Tibial artery (tissue), 4 donors: ENCODE measurements at regions not wholly inside any gene's neighbourhood (a gene's known extent, or its start where the extent isn't known, plus 50 kb on each side); places are given as distances from the start of the nearest gene placed in this dataset.

Source experiments
- DNase-seq, 2 donors: peaks; one replicate each; pipeline ENCODE4 v3.0.0-alpha.2; 2019
- H3K27ac ChIP-seq, 2 donors: fragments of 200-600 bp; sonication (generic) in 1 of 2; 1 replicate in 1 of 2; 2 replicates in 1 of 2; pipeline ENCODE4 v1.5.1; 2018 to 2019; ENCODE audit warnings: mild to moderate bottlenecking in 1 of 2
- H3K27me3 ChIP-seq, 2 donors: fragments of 200-600 bp; sonication (generic) in 1 of 2; one replicate each; pipeline versions ENCODE4 v1.5.1 to v1.6.0; 2016 to 2019
- H3K36me3 ChIP-seq, 3 donors: fragments of 200-600 bp; sonication (generic) in 2 of 3; one replicate each; pipeline ENCODE4 v1.5.1; 2016 to 2019; ENCODE audit warnings: mild to moderate bottlenecking in 2 of 3
- H3K4me1 ChIP-seq, 4 donors: fragments of 200-600 bp; sonication (generic) in 2 of 4; 1 replicate in 3 of 4; 2 replicates in 1 of 4; pipeline ENCODE4 v1.5.1; 2016 to 2019
- H3K4me3 ChIP-seq, 2 donors: fragments of 200-600 bp; sonication (generic) in 1 of 2; 1 replicate in 1 of 2; 2 replicates in 1 of 2; pipeline ENCODE4 v1.5.1; 2018 to 2019; ENCODE audit warnings: mild to moderate bottlenecking in 2 of 2
- H3K9me3 ChIP-seq, 3 donors: fragments of 200-600 bp; sonication (generic) in 1 of 3; one replicate each; pipeline ENCODE4 v1.5.1; 2016 to 2019
- intact Hi-C: fragments of 100-400 bp; cut with DNase I; formaldehyde crosslinking; loops from one replicate; pipeline ENCODE4 v1.15.0; 2023; ENCODE audit warnings: low total_unique reads
- TF ChIP-seq, protein P1 (sequence below), 2 experiments: fragments of 200-600 bp in 1 of 2; fragments of 450-650 bp in 1 of 2; IDR thresholded peaks; one replicate each; pipeline ENCODE4 v1.5.1; 2017 to 2019; ENCODE audit warnings: antibody characterized with exemption in 2 of 2, mild to moderate bottlenecking in 1 of 2, moderate library complexity in 1 of 2

DNA sequence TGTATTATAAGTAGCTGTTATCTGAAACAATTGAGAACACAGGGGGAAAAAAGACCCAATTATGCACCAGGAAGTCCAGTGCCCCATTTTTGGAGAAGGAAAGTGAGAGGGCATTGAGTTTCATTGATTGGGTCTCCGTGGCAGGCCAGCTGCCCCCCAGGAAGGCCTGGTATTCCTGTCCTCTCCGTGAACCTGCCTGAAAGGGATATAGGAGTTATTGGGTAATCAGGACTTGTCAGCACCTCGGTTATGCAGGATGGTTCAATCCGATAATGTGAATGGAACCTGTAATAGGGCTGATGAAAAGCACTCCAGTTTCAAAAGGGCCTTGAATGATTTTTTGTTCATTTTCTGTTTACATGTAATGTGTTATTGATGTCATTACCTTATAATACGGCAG, 122.0 kb upstream of the RARB start:
- DNase-seq: no peak
- no peak overlapping the region for H3K27ac ChIP-seq

DNA sequence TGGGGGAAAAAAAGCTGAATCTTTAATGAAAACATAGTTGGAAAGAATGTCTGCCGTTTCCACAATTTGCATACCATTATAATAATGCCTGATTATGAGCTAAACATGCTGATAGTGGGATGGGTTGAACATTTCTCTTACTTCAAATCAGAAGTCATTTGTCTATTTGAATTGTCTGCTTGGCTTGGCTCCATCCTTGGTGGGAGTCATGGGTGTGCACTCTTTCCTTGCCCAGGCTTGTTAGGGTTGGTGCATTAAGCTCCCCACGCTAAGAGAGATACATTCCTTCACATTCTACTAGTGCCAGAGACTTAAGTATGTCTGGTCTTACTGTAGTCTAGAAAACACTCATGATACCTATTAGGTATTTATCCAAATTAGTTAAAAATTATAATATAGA, 121.4 kb upstream of the RARB start:
- no peak overlapping the region for H3K4me3 ChIP-seq
- H3K27me3 ChIP-seq: no peaks in the 10 kb centered on the region
- no peaks in the 10 kb centered on the region for H3K9me3 ChIP-seq
- H3K4me1 ChIP-seq: no peaks in the 10 kb centered on the region
- intact Hi-C loops: no loop called here
- no peak for DNase-seq
- H3K27ac ChIP-seq: no peak overlapping the region
- no peaks in the 10 kb centered on the region for H3K36me3 ChIP-seq
- TF ChIP-seq, protein P1, sequence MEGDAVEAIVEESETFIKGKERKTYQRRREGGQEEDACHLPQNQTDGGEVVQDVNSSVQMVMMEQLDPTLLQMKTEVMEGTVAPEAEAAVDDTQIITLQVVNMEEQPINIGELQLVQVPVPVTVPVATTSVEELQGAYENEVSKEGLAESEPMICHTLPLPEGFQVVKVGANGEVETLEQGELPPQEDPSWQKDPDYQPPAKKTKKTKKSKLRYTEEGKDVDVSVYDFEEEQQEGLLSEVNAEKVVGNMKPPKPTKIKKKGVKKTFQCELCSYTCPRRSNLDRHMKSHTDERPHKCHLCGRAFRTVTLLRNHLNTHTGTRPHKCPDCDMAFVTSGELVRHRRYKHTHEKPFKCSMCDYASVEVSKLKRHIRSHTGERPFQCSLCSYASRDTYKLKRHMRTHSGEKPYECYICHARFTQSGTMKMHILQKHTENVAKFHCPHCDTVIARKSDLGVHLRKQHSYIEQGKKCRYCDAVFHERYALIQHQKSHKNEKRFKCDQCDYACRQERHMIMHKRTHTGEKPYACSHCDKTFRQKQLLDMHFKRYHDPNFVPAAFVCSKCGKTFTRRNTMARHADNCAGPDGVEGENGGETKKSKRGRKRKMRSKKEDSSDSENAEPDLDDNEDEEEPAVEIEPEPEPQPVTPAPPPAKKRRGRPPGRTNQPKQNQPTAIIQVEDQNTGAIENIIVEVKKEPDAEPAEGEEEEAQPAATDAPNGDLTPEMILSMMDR (IDR thresholded peaks at IDR 0.05): no peak

More for the DNA sequence above, 122.0 kb upstream of the RARB start:
- no peaks in the 10 kb centered on the region for H3K27me3 ChIP-seq
- no peaks in the 10 kb centered on the region for H3K9me3 ChIP-seq
- H3K4me3 ChIP-seq: no peak overlapping the region
- TF ChIP-seq, protein P1 (IDR thresholded peaks at IDR 0.05): no peak
- H3K36me3 ChIP-seq: no peaks in the 10 kb centered on the region
- no peaks in the 10 kb centered on the region for H3K4me1 ChIP-seq
- intact Hi-C loops: no loop called here

GRCh38 chr3:25313286-25313685, 114.8 kb upstream of the RARB start:
- H3K36me3 ChIP-seq: no peaks in the 10 kb centered on the region
- H3K4me1 ChIP-seq: no peaks in the 10 kb centered on the region
- H3K27me3 ChIP-seq: no peaks in the 10 kb centered on the region
- no peak overlapping the region for H3K4me3 ChIP-seq
- H3K27ac ChIP-seq: no peak overlapping the region
- DNase-seq: no peak
- intact Hi-C loops: no loop called here
- TF ChIP-seq, protein P1 (IDR thresholded peaks at IDR 0.05): no peak
- no peaks in the 10 kb centered on the region for H3K9me3 ChIP-seq

DNA sequence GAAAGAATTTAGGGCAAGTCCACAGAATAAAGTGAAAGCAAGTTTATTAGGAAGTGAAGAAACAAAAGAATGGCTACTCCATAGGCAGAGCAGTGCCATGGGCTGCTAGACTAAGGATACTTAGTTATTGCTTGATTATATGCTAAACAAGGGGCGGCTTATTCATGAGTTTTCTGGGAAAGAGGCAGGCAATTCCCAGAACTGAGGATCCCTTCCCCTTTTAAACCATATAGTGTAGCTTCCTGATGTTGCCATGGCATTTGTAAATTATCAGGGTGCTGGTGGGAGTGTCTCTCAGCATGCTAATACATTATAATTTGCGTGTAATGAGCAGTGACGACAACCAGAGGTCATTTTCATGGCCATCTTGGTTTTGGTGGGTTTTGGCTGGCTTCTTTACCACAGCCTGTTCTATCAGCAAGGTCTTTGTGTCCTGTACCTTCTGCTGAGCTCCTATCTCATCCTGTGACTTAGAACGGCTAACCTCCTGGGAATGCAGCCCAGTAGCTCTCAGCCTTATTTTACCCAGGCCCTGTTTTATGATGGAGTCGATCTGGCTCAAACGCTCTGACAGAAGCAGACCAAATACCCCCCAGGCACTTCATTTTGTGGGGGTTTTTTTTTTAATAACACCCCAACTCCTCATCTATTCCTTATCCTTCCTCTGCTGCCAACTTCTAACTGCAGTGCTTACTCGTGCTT, 103.0 kb upstream of the RARB start:
- no peaks in the 10 kb centered on the region for H3K9me3 ChIP-seq
- no peaks in the 10 kb centered on the region for H3K36me3 ChIP-seq
- no peak overlapping the region for H3K27ac ChIP-seq
- H3K27me3 ChIP-seq: no peaks in the 10 kb centered on the region
- no peaks in the 10 kb centered on the region for H3K4me1 ChIP-seq
- TF ChIP-seq, protein P1 (IDR thresholded peaks at IDR 0.05): no peak
- no peak overlapping the region for H3K4me3 ChIP-seq
- intact Hi-C loops: no loop called here
- DNase-seq: no peak

DNA sequence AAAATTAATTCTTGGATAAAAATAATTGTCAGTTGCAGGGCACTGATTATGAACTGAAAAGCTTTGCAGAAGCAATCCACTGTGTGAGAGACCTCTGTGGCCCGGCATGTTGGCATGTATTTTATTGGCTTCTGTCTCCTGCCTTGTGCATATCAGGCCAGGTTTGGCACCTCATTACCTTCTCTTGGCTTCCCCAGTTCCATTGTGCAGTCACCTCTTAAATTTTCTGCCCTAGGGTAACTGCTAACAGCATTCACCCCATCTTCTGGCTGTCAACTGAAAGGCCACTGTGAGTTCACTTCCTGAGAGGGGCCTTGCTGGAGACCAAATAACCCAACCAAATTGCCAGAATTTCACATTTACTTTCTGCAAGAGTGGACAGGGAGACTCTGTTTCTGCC, 92.7 kb upstream of the RARB start:
- H3K36me3 ChIP-seq: no peaks in the 10 kb centered on the region
- H3K27ac ChIP-seq: no peak overlapping the region
- intact Hi-C loops: no loop called here
- no peaks in the 10 kb centered on the region for H3K9me3 ChIP-seq
- H3K4me3 ChIP-seq: no peak overlapping the region
- H3K27me3 ChIP-seq: no peaks in the 10 kb centered on the region
- TF ChIP-seq, protein P1 (IDR thresholded peaks at IDR 0.05): no peak
- H3K4me1 ChIP-seq: peaks cover 0 to 6% (median under 1%) of the 10 kb centered on the region in 4 donors
- DNase-seq: no peak
